HG02642 (cell line): ENCODE measurements at regions not wholly inside any gene's neighbourhood (a gene's known extent, or its start where the extent isn't known, plus 50 kb on each side); places are given as distances from the start of the nearest gene placed in this dataset.

Source experiments
- ATAC-seq: cut with Tn5 transposase; IDR thresholded peaks from one replicate; pipeline ENCODE4 v1.9.1; 2021; ENCODE audit warnings: mild to moderate bottlenecking; ENCODE audit not compliant: unreplicated experiment, poor library complexity

- ATAC-seq, result no peak
These were observed 318.7 kb downstream of the PCDH18 start for GRCh38 chr4:137213372-137214173.

DNA sequence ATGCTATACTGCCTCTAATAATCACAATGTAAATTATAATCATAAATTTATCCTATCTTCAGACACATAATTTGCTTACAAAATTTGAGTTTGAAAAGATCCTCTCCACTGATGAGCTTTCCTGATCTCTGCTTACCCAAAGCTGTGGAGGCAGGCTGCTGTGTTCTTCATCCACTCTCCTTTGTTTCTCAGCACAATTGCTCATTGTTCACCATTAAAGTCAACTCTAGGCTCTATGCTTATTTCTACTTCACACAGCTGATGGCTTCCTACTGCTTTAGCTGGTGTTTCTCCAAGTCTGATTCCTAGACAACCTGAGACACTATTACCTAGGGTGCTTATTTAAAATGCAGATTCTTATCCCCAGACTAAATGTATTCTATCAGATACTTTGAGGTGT, 319.7 kb downstream of the PCDH18 start:
- no peak for ATAC-seq

GRCh38 chr4:137209240-137209639, 323.1 kb downstream of the PCDH18 start:
- ATAC-seq, result no peak

- ATAC-seq, result no peak
These were observed 325.5 kb downstream of the PCDH18 start for GRCh38 chr4:137206781-137207180.

GRCh38 chr4:137203601-137204000, 328.7 kb downstream of the PCDH18 start:
- ATAC-seq, result no peak

DNA sequence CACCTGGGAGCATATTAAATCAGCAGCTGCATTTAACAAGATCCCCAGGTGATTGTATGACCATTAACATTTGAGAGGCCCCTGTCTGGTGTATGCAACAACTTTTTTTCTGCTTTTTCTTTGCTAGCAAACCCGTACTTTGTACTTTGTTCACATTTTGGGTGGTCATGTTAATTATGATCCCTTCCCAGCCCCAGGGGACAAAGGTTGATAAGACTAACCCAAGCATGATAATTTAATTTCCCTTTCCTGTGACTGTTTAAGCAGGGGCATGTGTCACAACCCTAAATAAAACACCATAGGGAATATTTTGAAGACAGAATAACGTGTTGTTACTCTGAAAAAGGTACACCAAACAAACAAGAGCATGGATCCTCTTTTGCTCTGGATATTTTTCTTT, 332.0 kb downstream of the PCDH18 start:
- ATAC-seq, result no peak

GRCh38 chr4:137198791-137199190, 333.5 kb downstream of the PCDH18 start:
- no peak for ATAC-seq

DNA sequence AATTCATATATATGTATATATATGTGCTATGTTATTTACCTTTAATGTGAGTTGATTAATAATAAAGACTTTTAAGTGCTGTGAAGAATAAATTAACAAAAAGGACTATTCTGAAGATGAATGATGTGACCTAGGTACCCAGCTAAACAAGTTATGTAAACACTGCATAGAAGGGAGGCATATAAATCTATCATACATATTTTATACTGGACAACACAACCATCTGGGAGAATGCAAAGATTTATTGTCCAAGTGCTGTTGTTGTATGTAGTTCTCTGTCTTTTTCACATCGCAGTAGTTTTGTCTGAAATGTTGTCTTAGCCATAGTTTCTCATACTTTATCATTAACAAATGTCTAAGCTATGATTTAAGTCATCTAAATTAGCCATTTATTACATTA, 337.6 kb downstream of the PCDH18 start:
- ATAC-seq, result no peak

- ATAC-seq, result no peak
These were observed 338.7 kb downstream of the PCDH18 start for GRCh38 chr4:137193564-137193963.

DNA sequence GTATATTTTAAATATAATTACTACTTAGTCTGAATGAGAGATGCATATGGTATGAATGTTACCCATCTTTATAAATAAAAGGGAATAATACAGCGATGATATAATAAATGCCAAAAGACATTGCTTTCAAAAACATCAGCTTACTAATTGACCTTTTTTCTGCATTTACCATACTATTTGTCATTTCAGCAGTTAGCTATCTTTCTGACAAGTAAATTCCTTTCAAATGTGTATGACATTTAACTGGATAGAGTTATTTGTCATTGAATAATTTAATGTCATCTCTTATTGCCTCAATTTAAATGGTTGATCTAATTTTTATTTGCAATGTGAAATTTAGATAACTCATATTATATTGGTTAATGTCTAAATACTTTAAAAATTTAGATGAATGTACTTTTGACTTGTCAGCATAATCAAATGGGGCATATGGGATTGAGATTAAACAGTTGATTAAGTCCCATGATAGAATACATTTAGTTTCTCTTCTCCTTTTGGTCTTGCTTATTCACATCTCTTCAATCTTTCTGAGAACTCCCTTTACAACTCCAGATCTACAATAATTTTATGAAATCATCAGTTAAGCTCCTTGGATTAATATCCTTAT, 350.9 kb downstream of the PCDH18 start:
- ATAC-seq, result no peak

DNA sequence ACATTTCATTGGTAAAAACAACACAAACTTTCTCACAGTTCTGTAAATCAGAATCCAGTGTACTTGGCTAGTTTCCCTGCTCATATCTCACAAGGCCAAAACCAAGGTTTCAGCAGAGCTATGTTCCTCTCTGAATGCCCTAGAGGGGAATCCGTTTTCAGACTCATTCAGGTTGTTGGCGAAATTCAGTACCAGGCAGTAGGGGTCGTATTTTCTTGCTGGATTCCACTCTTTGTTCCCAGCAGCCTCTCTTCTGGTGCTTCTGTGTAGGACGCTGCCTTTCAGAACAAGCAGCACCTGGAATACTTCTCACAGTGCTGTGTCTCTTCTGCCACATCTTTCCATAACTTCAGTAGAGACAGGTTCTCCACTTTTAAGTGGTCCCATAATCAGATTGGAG, 351.9 kb downstream of the PCDH18 start:
- no peak for ATAC-seq

GRCh38 chr4:137156807-137157206, 375.5 kb downstream of the PCDH18 start:
- no peak for ATAC-seq

- no peak for ATAC-seq
These were observed 376.2 kb downstream of the PCDH18 start for GRCh38 chr4:137156054-137156453.

- ATAC-seq, result no peak
These were observed 401.1 kb downstream of the PCDH18 start for GRCh38 chr4:137131201-137131600.

DNA sequence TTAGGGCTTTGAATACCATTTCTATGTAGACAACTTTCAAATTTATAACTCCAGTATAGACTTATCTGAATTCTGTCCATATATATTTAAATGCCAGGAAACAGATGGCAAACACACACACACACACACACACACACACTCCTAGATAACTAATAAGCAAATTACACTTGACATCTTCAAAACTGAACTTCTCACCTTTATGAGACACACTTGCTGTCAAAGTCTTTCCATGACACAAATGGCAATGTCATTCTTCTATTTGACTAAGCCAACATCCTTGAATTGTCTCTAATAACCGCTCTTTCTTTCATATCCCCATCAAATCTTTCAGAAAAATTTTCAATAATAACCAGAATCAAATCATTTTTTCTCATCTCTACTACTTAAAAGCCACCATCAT, 402.4 kb downstream of the PCDH18 start:
- ATAC-seq, result no peak

DNA sequence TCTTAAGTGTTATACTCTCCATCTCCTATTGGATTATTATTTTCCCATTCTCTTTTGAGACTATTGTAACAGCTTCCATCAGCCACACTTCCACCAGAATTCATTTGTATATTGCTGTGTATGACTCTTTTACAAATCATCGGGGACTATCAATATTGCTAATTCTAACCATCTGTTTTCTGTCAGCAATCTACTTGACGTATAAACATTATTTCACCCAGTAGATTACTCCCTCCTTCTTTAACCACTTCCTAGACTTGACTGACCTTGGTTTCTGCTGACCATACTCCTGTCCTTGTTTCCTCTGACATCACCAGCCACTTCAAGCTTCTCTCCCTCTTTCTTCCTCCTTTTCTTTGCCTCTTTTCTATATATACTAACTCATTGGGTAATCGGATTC, 402.9 kb downstream of the PCDH18 start:
- no peak for ATAC-seq

DNA sequence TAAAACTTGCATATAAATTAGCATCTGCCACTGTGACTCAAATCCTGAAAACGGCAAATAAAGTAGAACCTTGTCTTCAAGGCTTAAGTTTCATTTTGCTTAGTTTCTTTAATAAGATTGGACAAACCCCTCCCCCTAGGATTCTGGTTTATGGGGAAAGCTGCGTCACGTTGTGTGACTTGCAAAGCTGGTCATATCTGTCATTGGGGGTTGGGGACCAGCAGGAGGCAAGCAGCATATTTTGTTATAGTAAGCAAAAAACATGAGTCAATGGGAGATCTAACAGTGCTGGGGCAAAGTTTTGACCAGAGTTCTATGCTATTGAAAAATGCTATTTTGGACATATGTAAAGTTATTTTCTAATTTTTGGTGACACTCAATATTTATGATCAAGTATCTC, 407.3 kb downstream of the PCDH18 start:
- no peak for ATAC-seq

DNA sequence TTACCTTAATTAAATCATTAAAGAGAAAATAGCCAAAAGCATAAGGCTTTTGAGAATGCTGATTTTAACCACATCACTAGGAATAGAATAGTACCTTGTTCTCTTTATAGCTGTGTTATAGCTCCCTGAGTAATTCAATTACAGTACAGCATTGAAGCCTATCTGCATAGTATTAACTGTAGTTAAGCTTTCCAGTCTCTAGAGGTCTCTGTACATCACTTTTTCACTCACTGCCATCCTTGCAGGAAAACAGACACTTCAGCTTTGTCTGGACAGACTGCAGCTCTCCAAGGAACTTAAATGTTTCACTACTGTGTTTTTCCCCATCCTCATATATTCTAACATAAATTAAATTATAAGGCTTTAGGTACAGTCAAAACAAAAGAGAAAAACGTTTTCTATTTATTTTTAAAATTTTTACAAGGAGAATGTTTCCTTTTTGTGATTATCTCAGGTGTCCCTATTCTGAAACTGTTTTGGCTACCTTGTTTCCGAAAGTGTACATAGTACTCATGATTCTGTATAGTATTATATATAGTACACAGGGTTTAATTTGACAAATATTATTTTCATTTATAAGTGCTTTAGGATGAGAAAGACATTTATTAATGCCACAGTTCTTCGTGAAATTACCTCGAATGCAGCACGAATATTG, 407.9 kb downstream of the PCDH18 start:
- peak; percentile 87 for ATAC-seq

GRCh38 chr4:137122876-137123275, 409.4 kb downstream of the PCDH18 start:
- no peak for ATAC-seq

- no peak for ATAC-seq
These were observed 416.1 kb downstream of the PCDH18 start for GRCh38 chr4:137116144-137116543.

DNA sequence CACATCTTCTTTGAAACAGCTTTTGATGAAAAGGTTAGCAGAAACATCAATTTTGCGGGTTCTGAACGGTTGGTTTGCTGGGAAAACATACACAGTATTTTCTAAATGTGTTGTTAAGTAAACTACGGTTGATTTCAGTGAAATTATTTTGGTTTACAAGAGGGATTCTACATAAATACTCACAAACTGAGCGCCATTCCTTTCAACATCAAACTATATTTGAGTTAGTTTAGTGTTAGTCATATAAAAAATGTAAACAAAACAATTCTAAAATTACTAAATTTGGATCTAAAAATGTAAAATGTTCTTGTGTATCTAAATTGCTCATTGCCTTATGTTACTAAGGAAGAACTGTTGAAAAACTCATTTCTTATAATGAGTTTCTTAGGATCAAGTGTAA, 425.6 kb downstream of the PCDH18 start:
- ATAC-seq, result no peak

DNA sequence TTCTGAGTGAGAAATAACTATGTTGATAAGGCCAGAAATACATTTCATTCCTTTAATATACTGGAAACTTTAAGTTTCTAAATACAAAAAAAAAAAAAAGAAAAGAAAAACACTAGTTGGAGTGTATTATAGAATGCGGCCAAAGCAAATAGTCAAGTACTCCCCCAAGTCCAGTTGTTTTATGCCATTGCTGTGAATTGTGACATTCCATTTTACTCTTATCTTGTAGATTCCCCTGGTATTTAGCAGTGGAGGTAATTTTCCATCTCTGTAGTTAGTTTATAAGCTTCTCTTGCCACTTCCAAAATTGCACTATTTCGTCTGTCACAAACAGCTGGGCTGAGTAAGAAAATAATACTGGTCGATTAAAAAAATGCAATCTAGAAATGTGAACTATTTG, 426.0 kb downstream of the PCDH18 start:
- ATAC-seq, result no peak
